ENCODE measurements at regions not wholly inside any gene's neighbourhood (a gene's known extent, or its start where the extent isn't known, plus 50 kb on each side); places are given as distances from the start of the nearest gene placed in this dataset.

- no peak for ATAC-seq
- DNase-seq (ENCODE audit: low spot score): no peak
- intact Hi-C loops (cut with DNase I): no loop called here
These were observed 128.4 kb downstream of the BTC start for GRCh38 chr4:74665876-74666275.

- DNase-seq (ENCODE audit: low spot score) (no peak), ATAC-seq (no peak)
- intact Hi-C loops (cut with DNase I): no loop called here
These were observed 126.9 kb downstream of the BTC start for GRCh38 chr4:74667438-74667837.

GRCh38 chr4:74667944-74668343 lies 126.4 kb downstream of the BTC start:
- intact Hi-C loops (cut with DNase I): no loop called here
- ATAC-seq (no peak), DNase-seq (ENCODE audit: low spot score) (no peak)

GRCh38 chr4:74669702-74670101 lies 124.6 kb downstream of the BTC start:
- ATAC-seq (no peak), DNase-seq (ENCODE audit: low spot score) (no peak)
- intact Hi-C loops (cut with DNase I): no loop called here

- intact Hi-C loops (cut with DNase I): no loop called here
- no peak for ATAC-seq
- DNase-seq (ENCODE audit: low spot score): no peak
These were observed 123.7 kb downstream of the BTC start for GRCh38 chr4:74670583-74670982.

GRCh38 chr4:74671080-74671698 lies 123.1 kb downstream of the BTC start:
- no peak for ATAC-seq
- intact Hi-C loops (cut with DNase I): no loop called here
- DNase-seq (ENCODE audit: low spot score): no peak

GRCh38 chr4:74674750-74675149 lies 119.6 kb downstream of the BTC start:
- ATAC-seq (no peak), DNase-seq (ENCODE audit: low spot score) (no peak)
- intact Hi-C loops (cut with DNase I): no loop called here

- intact Hi-C loops (cut with DNase I): no loop called here
- ATAC-seq (no peak), DNase-seq (ENCODE audit: low spot score) (no peak)
These were observed 118.5 kb downstream of the BTC start for GRCh38 chr4:74675673-74676279.

- no peak for ATAC-seq
- intact Hi-C loops (cut with DNase I): loop anchor here (5.0 kb wide), 1 partner anchor 315 kb away; the partner anchor contains the start of gene EREG
- DNase-seq (ENCODE audit: low spot score): no peak
These were observed 111.6 kb downstream of the BTC start for GRCh38 chr4:74682567-74683359.

- ATAC-seq (no peak), DNase-seq (ENCODE audit: low spot score) (no peak)
- intact Hi-C loops (cut with DNase I): no loop called here
These were observed 101.4 kb downstream of the BTC start for GRCh38 chr4:74692972-74693371.

All from sciatic nerve (tissue), 2 donors.